Astrocyte of the spinal cord (primary cell): ENCODE measurements at regions not wholly inside any gene's neighbourhood (a gene's known extent, or its start where the extent isn't known, plus 50 kb on each side); places are given as distances from the start of the nearest gene placed in this dataset.

ENCODE experiments used
- DNase-seq: peaks from one replicate; pipeline ENCODE4 v3.0.0; 2011; ENCODE audit warnings: low read depth, low spot score
- H3K4me3 ChIP-seq: 2 replicates; pipeline ENCODE4 v1.5.1; 2011; ENCODE audit warnings: low read depth, mild to moderate bottlenecking, low read length, moderate library complexity
- in situ Hi-C: cut with HindIII; loops from 2 replicates; pipeline ENCODE4 v1.10.0; 2017; ENCODE audit warnings: low sequenced_read_pairs
- TF ChIP-seq, protein P1 (sequence below): IDR thresholded peaks from 2 replicates; pipeline ENCODE4 v1.5.1; 2012; ENCODE audit warnings: low read depth, mild to moderate bottlenecking, low read length, inconsistent platforms

DNA sequence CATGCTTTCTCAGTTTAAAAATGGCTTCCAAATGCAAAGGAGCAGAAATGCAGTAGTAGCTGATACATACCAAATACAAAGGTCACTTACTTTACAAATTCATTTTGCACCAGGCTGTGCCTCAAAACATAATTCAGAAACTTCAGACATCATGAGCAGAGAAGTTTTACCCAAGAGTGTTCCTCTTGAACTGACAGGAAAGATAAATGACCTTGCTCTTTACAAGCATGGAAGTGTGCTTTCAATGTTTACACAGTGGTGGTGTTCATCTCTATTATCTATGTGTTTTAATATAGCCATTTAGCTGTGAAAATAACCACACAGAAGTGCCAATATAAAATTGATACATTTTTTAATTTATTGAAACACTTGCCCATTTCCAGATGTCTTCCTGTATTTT lies 383.4 kb downstream of the ANKRD50 start:
- in situ Hi-C loops, result no loop called here
- DNase-seq, result no peak
- H3K4me3 ChIP-seq, result no peak overlapping the region
- TF ChIP-seq, protein P1, sequence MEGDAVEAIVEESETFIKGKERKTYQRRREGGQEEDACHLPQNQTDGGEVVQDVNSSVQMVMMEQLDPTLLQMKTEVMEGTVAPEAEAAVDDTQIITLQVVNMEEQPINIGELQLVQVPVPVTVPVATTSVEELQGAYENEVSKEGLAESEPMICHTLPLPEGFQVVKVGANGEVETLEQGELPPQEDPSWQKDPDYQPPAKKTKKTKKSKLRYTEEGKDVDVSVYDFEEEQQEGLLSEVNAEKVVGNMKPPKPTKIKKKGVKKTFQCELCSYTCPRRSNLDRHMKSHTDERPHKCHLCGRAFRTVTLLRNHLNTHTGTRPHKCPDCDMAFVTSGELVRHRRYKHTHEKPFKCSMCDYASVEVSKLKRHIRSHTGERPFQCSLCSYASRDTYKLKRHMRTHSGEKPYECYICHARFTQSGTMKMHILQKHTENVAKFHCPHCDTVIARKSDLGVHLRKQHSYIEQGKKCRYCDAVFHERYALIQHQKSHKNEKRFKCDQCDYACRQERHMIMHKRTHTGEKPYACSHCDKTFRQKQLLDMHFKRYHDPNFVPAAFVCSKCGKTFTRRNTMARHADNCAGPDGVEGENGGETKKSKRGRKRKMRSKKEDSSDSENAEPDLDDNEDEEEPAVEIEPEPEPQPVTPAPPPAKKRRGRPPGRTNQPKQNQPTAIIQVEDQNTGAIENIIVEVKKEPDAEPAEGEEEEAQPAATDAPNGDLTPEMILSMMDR, result no peak

DNA sequence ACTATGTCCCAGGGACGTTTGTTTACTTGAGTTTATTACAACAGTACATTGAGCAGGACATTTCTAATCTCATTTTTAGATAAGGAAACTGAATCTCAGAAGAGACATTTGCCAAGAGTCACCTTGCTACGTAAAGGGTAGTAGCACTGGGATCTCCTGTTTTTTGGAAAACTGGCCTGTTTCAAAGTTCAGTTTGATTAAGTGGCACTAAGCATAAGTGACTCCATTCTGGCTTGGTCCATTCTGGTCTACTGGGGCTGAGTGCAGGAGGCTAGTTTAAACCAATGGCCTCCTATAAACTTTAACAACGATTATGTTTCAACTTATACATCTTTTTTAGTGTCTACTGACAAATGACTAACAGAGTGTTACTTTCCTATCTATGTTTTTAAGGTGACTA lies 382.5 kb downstream of the ANKRD50 start:
- no peak for DNase-seq
- H3K4me3 ChIP-seq, result no peak overlapping the region
- in situ Hi-C loops, result no loop called here
- TF ChIP-seq, protein P1, result no peak

DNA sequence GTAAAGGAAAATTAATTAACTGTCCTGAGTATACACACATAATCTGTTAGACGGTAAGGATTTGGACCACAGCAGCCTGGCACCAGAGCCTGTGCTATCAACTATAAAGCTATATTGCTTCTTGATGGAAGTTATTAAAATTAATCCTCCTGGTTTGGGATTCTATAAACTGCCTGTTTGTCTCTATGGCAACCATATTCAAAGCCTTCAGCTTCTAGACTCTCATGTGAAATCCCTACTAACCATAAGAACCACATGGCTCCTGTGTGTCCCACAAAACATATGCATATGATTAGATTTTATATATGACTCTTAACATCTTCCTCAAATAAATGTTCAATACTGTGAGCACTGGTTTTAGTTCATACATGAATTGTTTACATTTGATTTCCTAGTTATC lies 380.8 kb downstream of the ANKRD50 start:
- in situ Hi-C loops, result no loop called here

DNA sequence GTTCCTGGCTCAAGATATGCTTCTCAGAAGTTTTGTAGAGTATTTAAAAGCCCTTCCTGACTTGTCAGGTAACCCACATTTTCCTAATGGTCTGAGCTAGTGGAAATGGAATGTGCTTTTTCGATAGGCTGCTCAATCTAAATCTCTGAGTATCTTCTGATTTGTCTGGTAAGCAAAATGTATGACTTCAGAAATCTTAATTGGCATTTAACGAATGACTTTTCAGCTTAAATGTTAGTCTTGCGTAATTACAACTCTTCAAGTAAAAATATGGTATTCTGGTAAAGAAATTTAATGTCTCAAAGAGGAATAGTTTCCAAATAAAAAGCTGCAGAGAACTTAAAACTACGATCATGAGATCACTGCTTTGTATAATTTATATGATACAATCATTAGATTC lies 379.1 kb downstream of the ANKRD50 start:
- no peak for DNase-seq
- in situ Hi-C loops, result no loop called here
- H3K4me3 ChIP-seq, result no peak overlapping the region
- TF ChIP-seq, protein P1, result no peak

More for the DNA sequence above, 380.8 kb downstream of the ANKRD50 start:
- TF ChIP-seq, protein P1, result no peak
- no peak overlapping the region for H3K4me3 ChIP-seq
- no peak for DNase-seq

DNA sequence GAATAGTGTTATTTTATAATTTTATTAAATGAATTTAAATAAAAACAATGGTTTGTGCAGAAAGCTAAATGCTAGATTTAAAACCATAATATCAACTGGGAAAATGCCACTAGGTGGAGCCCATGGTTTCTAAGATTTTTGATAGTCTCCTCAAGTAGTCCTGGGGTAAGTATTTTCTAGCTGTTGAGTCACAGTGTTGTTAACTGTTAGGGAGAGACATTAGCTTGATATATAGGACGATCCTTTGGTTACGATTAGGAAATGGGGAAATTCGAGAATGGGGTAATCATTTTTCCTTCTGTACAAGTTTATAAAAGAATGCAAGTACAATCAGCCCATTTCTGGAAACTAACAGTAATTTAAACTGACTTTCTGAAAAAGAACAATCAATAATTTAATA lies 378.4 kb downstream of the ANKRD50 start:
- in situ Hi-C loops, result no loop called here
- TF ChIP-seq, protein P1, result peak; percentile 57
- DNase-seq, result peak; percentile 90
- H3K4me3 ChIP-seq, result no peak overlapping the region

DNA sequence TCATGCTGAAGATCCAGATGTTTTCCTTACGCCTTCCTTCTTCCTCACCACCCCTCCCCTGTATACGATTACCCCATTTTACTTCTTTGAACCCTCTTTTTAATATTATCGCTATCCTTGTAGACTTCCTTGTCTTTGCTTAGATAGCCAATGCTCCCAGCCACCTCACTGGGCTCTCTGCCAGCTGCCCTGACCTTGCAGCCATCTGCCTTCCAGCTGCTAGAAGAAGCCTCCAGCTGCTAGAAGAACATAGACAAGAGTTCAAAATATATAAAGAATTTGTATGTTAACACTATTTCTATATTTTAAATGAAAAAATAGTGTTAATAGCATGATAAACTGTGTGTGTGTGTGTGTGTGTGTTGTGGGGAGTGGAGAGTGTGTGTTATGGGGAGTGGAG lies 374.7 kb downstream of the ANKRD50 start:
- no peak overlapping the region for H3K4me3 ChIP-seq
- peak; percentile 21 for DNase-seq
- TF ChIP-seq, protein P1, result no peak
- in situ Hi-C loops, result no loop called here

DNA sequence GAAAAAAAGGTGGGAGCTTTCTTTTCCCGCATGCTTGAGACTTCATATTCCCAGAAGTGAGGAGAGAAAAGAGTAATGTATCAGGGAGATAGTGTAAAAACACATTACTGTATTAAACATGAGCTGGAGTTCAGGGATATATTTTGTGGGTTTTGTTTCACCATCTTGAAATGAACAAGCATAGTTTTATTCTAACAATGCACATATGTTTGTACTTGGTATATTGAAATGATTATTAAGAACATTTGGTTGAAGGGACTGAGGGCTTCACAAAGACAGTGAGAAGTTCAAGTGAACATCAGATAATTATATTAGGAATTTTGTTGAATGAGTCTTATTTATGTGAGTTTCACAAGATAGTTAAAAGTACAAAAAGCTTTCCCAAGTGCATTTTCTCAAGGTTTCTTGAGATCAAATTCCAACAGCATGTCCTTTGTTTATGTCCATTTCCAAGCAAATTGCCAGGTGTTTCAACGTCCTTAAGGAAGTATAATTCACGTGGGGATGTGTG lies 368.8 kb downstream of the ANKRD50 start:
- in situ Hi-C loops, result no loop called here
- no peak overlapping the region for H3K4me3 ChIP-seq
- TF ChIP-seq, protein P1, result no peak
- DNase-seq, result no peak
